Nephron progenitor cell (in vitro differentiated cells): ENCODE measurements at regions not wholly inside any gene's neighbourhood (a gene's known extent, or its start where the extent isn't known, plus 50 kb on each side); places are given as distances from the start of the nearest gene placed in this dataset.
"Not testable (repeated sequence)": the region's sequence is repeated elsewhere in the genome, so short reads cannot be mapped to it uniquely, and the experiment has no call there.

Source experiments
- DNase-seq: peaks from one replicate; pipeline ENCODE4 v3.0.0; 2021
- H3K27ac Mint-ChIP-seq: 2 replicates; pipeline ENCODE4 v1.8.0; 2021; ENCODE audit warnings: mild to moderate bottlenecking, moderate library complexity, mixed read lengths
- H3K27me3 Mint-ChIP-seq: 2 replicates; pipeline ENCODE4 v1.8.0; 2021; ENCODE audit warnings: mild to moderate bottlenecking, low read depth, mixed read lengths; ENCODE audit not compliant: poor library complexity
- H3K36me3 Mint-ChIP-seq: 2 replicates; pipeline ENCODE4 v1.8.0; 2021; ENCODE audit warnings: low read depth, mixed read lengths
- H3K4me1 Mint-ChIP-seq: 2 replicates; pipeline ENCODE4 v1.8.0; 2021; ENCODE audit warnings: mixed read lengths
- H3K4me3 Mint-ChIP-seq: 2 replicates; pipeline ENCODE4 v1.8.0; 2021; ENCODE audit warnings: mild to moderate bottlenecking, moderate library complexity, mixed read lengths
- H3K9me3 Mint-ChIP-seq: 2 replicates; pipeline ENCODE4 v1.8.0; 2021; ENCODE audit warnings: mild to moderate bottlenecking, moderate library complexity, mixed read lengths
- TF ChIP-seq, protein P1 (sequence below): fragments of 200-600 bp; sonication (generic); IDR thresholded peaks from 2 replicates; pipeline ENCODE4 v1.5.0; 2021; ENCODE audit warnings: antibody characterized with exemption

DNA sequence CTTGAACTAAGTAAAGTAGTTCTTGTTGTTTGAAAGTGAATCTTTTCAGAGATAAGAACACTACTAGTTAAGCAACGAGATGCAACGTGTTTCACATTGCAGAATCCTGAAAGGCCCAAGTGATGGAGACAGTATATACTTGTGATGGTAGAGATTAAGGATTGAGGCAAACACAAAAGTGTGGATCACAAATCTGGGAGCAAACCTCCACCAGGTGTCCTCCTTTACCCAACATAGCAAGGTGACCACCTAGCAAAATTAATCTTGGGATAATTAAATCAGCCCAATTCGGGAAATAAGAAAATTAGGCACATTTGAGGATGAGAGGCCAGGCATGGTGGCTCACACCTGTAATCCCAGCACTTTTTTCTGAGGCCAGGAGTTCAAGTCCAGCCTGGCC is 563.9 kb downstream of the DACH1 start:
- Mint-ChIP-seq H3K9me3 (peaks cover 11% of the 10 kb centered on the region), H3K4me1 (peaks cover 16% of the 10 kb centered on the region), H3K27me3 (no peaks in the 10 kb centered on the region), H3K36me3 (peaks cover 5% of the 10 kb centered on the region), H3K27ac (no peak overlapping the region), H3K4me3 (no peak overlapping the region)
- TF ChIP-seq, protein P1, sequence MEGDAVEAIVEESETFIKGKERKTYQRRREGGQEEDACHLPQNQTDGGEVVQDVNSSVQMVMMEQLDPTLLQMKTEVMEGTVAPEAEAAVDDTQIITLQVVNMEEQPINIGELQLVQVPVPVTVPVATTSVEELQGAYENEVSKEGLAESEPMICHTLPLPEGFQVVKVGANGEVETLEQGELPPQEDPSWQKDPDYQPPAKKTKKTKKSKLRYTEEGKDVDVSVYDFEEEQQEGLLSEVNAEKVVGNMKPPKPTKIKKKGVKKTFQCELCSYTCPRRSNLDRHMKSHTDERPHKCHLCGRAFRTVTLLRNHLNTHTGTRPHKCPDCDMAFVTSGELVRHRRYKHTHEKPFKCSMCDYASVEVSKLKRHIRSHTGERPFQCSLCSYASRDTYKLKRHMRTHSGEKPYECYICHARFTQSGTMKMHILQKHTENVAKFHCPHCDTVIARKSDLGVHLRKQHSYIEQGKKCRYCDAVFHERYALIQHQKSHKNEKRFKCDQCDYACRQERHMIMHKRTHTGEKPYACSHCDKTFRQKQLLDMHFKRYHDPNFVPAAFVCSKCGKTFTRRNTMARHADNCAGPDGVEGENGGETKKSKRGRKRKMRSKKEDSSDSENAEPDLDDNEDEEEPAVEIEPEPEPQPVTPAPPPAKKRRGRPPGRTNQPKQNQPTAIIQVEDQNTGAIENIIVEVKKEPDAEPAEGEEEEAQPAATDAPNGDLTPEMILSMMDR = no peak
- DNase-seq = no peak

DNA sequence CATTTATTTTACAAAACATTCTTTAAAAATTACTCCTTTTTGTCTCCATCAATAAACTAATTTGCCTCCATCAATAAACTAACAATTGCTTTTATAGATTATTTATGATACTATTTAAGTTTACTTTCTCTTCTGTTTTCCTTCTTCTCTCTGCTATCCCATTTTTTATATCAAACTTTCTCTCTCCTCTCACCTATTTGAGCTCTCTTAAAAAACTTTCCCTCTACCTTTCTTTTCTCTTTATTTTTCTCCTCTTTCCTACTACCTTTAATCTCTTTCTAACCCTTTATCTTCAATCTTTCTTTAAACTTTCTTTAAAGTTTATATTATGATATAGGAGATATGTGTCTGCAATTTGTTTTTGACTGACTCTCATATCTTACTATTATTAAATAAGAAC is 566.4 kb downstream of the DACH1 start:
- TF ChIP-seq, protein P1 = no peak
- peaks cover 5% of the 10 kb centered on the region for H3K36me3 Mint-ChIP-seq
- H3K4me1 Mint-ChIP-seq = peaks cover 8% of the 10 kb centered on the region
- H3K4me3 Mint-ChIP-seq = no peak overlapping the region
- H3K27ac Mint-ChIP-seq = no peak overlapping the region
- no peak for DNase-seq
- H3K27me3 Mint-ChIP-seq = no peaks in the 10 kb centered on the region
- H3K9me3 Mint-ChIP-seq = peaks cover 15% of the 10 kb centered on the region

DNA sequence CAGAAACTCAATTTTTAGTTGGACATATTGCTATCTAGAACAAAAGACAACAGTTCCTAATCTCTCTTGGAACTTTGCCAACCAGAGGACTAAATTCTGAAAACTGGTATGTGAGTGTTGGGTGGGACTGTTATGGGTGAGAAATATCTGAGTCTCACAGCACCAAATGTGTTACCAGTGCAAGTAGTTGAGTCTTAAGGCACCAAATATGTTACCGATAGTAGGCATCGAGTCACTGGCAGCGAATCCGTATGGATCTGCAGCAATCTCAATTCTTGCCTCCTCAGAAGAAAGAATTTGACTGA is 575.2 kb downstream of the DACH1 start:
- Mint-ChIP-seq H3K9me3 (peaks cover 22% of the 10 kb centered on the region), H3K4me3 (no peak overlapping the region), H3K36me3 (peaks cover 8% of the 10 kb centered on the region), H3K27ac (no peak overlapping the region), H3K4me1 (peaks cover 14% of the 10 kb centered on the region), H3K27me3 (no peaks in the 10 kb centered on the region)
- DNase-seq = no peak
- TF ChIP-seq, protein P1 = no peak

DNA sequence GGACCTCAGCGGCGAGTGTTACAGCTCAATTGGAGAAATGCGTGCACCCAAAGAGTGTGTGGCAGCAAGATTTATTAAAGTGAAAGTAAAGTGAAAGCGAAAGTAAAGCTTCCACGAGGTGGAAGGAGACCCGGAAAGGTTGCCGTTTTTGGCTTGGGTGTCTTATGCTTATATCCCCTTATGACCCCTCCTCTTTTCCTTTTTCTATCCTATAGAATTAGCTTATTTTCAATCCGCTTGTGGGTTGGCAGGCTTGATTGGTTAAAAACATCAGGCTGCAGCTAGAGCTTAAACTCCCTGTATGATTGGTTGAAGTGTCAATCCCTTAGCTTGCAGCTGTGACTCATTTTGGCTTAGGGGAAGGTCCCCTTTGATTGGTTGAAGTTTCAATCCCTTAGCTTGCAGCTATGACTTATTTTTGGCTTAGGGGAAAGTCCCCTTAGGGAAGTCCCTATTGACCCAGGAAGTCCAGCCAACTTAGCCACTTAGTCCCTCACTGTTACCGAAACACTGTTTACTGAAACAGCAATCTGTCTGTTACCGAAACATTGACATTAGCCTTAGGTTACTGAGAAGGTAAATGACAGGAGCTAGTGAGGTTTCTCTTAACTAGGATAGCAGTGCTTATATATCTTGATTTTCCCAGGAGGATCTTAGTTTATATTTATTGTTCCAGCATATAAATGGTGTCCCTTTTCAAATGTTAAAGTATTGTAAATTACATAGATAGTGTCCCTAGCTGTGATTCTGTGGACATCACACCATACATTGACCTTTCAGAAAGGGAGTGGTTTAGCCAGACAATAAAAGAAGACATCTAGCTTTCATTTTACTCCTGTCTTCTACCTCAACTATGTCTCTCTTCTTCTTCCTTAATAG is 575.8 kb downstream of the DACH1 start:
- Mint-ChIP-seq H3K36me3 (peaks cover 8% of the 10 kb centered on the region), H3K4me1 (peaks cover 17% of the 10 kb centered on the region), H3K9me3 (peaks cover 22% of the 10 kb centered on the region), H3K27ac (peak overlapping the region; percentile 33), H3K4me3 (no peak overlapping the region), H3K27me3 (no peaks in the 10 kb centered on the region)
- TF ChIP-seq, protein P1 = no peak
- no peak for DNase-seq

DNA sequence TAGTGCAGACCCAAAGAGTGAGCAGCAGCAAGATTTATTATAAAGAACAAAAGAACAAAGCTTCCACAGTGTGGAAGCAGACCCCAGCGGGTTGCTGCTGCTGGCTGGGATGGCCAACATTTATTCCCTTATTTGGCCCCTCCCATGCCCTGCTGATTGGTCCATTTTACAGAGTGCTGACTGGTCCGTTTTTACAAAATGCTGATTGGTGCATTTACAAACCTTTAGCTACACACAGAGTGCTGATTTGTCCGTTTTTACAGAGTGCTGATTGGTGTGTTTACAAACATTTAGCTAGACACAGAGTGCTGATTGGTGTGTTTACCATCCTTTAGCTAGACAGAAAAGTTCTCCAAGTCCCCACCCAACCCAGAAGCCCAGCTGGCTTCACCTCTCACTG is 577.0 kb downstream of the DACH1 start:
- not testable (repeated sequence) for H3K27ac Mint-ChIP-seq

DNA sequence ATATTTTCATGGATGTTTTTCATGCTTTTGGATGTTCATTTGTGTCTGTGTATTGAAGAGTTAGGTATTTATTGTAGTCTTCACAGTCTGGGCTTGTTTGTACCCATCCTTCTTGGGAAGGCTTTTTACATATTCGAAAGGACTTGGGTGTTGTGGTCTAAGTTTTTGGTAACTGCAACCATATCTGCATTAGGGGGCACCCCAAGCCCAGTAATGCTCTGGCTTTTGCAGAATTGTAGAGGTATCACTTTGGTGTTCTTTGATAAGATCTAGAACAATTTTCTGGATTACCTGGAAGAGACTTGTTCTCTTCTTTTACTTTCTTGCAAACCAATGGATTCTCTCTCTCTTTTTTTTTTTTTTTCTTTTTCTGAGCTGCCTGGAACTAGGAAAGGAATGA is 581.3 kb downstream of the DACH1 start:
- Mint-ChIP-seq H3K36me3 (peaks cover 18% of the 10 kb centered on the region), H3K27me3 (no peaks in the 10 kb centered on the region), H3K27ac (no peak overlapping the region), H3K4me1 (peaks cover 11% of the 10 kb centered on the region), H3K9me3 (peaks cover 27% of the 10 kb centered on the region), H3K4me3 (no peak overlapping the region)
- DNase-seq = no peak
- TF ChIP-seq, protein P1 = no peak

More for the DNA sequence above, 577.0 kb downstream of the DACH1 start:
- peaks cover 17% of the 10 kb centered on the region for H3K4me1 Mint-ChIP-seq
- H3K36me3 Mint-ChIP-seq, H3K27me3 Mint-ChIP-seq, H3K4me3 Mint-ChIP-seq, DNase-seq: not testable (repeated sequence)
- peaks cover 22% of the 10 kb centered on the region for H3K9me3 Mint-ChIP-seq
